ENCODE measurements at regions not wholly inside any gene's neighbourhood (a gene's known extent, or its start where the extent isn't known, plus 50 kb on each side); places are given as distances from the start of the nearest gene placed in this dataset.

DNA sequence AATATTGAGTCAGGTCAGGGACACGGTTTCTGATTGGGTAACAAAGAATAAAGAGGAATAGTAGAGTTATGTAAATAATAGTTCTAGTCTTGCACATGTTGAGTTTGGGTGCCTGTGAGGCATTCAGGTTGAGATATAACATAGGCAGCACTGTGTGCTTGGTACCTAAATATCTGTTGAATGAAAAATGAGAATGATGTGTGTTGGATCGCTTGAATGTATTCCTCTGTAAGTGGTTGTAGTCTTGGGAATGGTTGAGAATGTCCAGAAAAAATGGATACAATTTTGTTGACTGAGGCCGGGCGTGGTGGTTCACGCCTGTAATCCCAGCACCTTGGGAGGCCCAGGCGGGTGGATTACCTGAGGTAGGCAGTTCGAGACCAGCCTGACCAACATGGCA, 116.3 kb upstream of the HNRNPU start:
- intact Hi-C loops (cut with DNase I): no loop called here
- H3K27ac ChIP-seq: no peak overlapping the region
- H3K9me3 ChIP-seq: no peaks in the 10 kb centered on the region
- H3K4me1 ChIP-seq (replicated peaks): no peaks in the 10 kb centered on the region
- H3K4me3 ChIP-seq: no peak overlapping the region
- DNase-seq (ENCODE audit: low spot score): no peak
- no peaks in the 10 kb centered on the region for H3K27me3 ChIP-seq (replicated peaks; ENCODE audit: insufficient read depth)
- TF ChIP-seq, protein P1, sequence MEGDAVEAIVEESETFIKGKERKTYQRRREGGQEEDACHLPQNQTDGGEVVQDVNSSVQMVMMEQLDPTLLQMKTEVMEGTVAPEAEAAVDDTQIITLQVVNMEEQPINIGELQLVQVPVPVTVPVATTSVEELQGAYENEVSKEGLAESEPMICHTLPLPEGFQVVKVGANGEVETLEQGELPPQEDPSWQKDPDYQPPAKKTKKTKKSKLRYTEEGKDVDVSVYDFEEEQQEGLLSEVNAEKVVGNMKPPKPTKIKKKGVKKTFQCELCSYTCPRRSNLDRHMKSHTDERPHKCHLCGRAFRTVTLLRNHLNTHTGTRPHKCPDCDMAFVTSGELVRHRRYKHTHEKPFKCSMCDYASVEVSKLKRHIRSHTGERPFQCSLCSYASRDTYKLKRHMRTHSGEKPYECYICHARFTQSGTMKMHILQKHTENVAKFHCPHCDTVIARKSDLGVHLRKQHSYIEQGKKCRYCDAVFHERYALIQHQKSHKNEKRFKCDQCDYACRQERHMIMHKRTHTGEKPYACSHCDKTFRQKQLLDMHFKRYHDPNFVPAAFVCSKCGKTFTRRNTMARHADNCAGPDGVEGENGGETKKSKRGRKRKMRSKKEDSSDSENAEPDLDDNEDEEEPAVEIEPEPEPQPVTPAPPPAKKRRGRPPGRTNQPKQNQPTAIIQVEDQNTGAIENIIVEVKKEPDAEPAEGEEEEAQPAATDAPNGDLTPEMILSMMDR (IDR thresholded peaks at IDR 0.05): no peak
- TF ChIP-seq POLR2AphosphoS5 (IDR thresholded peaks at IDR 0.05): no peak
- TF ChIP-seq POLR2A (IDR thresholded peaks at IDR 0.05): no peak
- no peaks in the 10 kb centered on the region for H3K36me3 ChIP-seq
- WGBS: 95% methylated on average over 7 of the region's 7 CpGs

DNA sequence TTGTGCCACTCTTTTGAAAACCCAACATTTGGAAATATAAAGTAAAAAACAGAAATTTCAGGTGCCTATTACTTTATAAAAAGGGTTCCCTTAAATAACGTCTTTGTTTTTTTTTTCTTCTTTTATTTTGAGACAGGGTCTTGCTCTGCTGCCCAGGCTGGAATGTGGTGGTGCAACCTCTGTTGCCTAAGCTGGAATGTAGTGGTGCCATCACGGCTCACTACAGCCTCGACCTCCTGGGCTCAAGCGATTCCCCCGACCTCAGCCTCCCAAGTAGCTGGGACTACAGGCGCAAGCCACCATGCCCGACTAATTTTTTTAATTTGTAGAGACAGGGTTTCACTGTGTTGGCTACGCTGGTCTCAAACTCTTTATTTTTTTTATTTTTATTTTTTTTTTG, 110.2 kb upstream of the HNRNPU start:
- Histone ChIP-seq H3K36me3 (no peaks in the 10 kb centered on the region), H3K4me1 (replicated peaks) (no peaks in the 10 kb centered on the region), H3K4me3 (no peak overlapping the region), H3K27me3 (replicated peaks; ENCODE audit: insufficient read depth) (no peaks in the 10 kb centered on the region), H3K9me3 (no peaks in the 10 kb centered on the region), H3K27ac (no peak overlapping the region)
- TF ChIP-seq, protein P1 (IDR thresholded peaks at IDR 0.05): no peak
- no peak for DNase-seq (ENCODE audit: low spot score)
- WGBS: 91% methylated on average over 8 of the region's 8 CpGs
- intact Hi-C loops (cut with DNase I): loop anchor here (5.0 to 10.0 kb wide), 2 partner anchors 68 to 1600 kb away; no protein-coding TSS in a partner anchor

DNA sequence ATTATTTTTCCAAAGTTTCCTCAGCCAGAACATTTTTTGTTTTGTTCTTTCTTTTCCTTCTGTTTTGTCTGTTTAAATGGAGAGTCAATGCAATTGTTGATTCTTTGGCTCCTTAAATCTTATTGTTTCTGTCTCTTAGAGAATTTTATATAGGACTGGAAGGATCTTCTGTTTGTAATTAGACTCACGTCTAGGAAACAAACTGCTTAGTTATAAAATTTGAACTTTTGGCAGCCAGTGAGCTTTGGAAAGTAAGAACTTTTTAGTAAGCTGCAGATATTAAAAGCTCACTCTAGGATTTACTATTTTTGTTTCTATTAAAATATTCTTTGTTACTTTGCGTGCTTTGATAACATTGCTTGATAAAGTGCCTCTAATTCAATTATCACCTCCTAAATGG, 109.8 kb upstream of the HNRNPU start:
- Histone ChIP-seq H3K4me3 (no peak overlapping the region), H3K27ac (no peak overlapping the region), H3K9me3 (no peaks in the 10 kb centered on the region), H3K4me1 (replicated peaks) (no peaks in the 10 kb centered on the region), H3K27me3 (replicated peaks; ENCODE audit: insufficient read depth) (no peaks in the 10 kb centered on the region), H3K36me3 (no peaks in the 10 kb centered on the region)
- TF ChIP-seq, protein P1 (IDR thresholded peaks at IDR 0.05): no peak
- TF ChIP-seq POLR2A (IDR thresholded peaks at IDR 0.05) (no peak), POLR2AphosphoS5 (IDR thresholded peaks at IDR 0.05) (no peak)
- intact Hi-C loops (cut with DNase I): loop anchor here (5.0 to 10.0 kb wide), 2 partner anchors 68 to 1601 kb away; no protein-coding TSS in a partner anchor
- 47% methylated on average over 2 of the region's 2 CpGs for WGBS
- no peak for DNase-seq (ENCODE audit: low spot score)

DNA sequence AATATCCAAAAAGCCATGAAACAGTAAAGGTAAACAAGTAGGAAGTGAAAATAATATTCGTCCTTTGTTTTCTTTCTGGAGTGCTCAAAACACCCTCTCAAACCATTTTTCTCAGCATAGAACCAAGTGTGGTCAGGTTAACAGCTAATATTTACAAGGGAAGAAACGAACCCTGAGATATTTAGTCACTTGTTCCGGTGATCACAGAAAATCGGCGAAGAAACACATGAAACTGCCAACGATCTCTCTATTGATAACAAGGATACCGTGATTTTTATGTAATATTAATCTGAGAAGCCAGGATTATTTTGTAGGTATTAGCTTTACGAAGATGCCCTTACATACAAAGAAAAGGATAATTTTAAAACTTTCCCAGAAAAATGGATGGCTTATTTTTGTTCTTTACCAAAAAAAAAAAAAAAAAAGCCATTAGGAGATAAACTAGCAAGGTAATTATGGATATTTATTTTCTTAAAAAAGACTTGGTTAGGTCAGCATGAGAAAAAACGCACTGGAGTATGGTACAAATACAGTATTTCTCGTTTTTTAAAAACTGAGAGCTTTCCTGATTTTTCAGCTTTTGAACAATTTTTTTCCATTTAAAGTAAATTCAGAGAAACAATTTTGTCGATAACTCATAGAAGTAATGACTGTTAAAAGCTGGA, 107.3 kb upstream of the HNRNPU start:
- Histone ChIP-seq H3K36me3 (no peaks in the 10 kb centered on the region), H3K27me3 (replicated peaks; ENCODE audit: insufficient read depth) (no peaks in the 10 kb centered on the region), H3K4me3 (peak overlapping the region; percentile 71 to 74), H3K27ac (peak overlapping the region; percentile 99 to 100), H3K9me3 (no peaks in the 10 kb centered on the region), H3K4me1 (replicated peaks) (peaks cover 6% of the 10 kb centered on the region)
- TF ChIP-seq POLR2AphosphoS5 (IDR thresholded peaks at IDR 0.05) (no peak), POLR2A (IDR thresholded peaks at IDR 0.05) (no peak)
- TF ChIP-seq, protein P1 (IDR thresholded peaks at IDR 0.05): no peak
- intact Hi-C loops (cut with DNase I): loop anchor here (2.0 to 10.0 kb wide), 4 partner anchors 71 to 1603 kb away; partner anchors contain the start of genes COX20 and DESI2
- WGBS: 17% methylated on average over 11 of the region's 11 CpGs
- DNase-seq (ENCODE audit: low spot score): no peak

Data from prostate gland (tissue), 2 donors.